ENCODE measurements at regions not wholly inside any gene's neighbourhood (a gene's known extent, or its start where the extent isn't known, plus 50 kb on each side); places are given as distances from the start of the nearest gene placed in this dataset.
A peak's percentile ranks its signal among the peaks of the same experiment; 100 is the strongest.

DNA sequence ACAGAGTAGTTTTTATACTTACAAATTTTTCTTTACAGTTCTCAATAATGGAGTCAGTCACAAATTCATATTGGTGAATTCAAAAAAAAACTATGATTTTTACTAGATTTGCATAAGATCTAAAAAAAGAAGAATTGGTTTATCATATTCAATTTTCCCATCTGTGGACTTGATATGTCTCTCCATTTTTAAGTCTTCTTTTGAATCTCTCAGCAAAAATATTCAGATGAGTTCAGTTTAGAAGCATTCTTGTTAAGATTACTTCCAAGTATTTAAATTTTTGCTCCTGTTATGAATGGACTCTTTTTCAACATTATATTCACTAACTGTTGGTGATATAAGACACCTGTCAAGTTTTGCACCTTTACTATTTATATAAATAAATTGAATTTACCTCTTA, 360.6 kb upstream of the FLRT2 start:
- DNase-seq (ENCODE audit: low read depth) = no peak
- H3K4me3 ChIP-seq (ENCODE audit: low read length) = no peak overlapping the region
- TF ChIP-seq, protein P1, sequence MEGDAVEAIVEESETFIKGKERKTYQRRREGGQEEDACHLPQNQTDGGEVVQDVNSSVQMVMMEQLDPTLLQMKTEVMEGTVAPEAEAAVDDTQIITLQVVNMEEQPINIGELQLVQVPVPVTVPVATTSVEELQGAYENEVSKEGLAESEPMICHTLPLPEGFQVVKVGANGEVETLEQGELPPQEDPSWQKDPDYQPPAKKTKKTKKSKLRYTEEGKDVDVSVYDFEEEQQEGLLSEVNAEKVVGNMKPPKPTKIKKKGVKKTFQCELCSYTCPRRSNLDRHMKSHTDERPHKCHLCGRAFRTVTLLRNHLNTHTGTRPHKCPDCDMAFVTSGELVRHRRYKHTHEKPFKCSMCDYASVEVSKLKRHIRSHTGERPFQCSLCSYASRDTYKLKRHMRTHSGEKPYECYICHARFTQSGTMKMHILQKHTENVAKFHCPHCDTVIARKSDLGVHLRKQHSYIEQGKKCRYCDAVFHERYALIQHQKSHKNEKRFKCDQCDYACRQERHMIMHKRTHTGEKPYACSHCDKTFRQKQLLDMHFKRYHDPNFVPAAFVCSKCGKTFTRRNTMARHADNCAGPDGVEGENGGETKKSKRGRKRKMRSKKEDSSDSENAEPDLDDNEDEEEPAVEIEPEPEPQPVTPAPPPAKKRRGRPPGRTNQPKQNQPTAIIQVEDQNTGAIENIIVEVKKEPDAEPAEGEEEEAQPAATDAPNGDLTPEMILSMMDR (IDR thresholded peaks at IDR 0.05; ENCODE audit: insufficient read depth, low read depth, low read length, missing control alignments) = no peak

- peak; percentile 88 for DNase-seq (ENCODE audit: low read depth)
- TF ChIP-seq, protein P1 (IDR thresholded peaks at IDR 0.05; ENCODE audit: insufficient read depth, low read depth, low read length, missing control alignments) = no peak
Measured at GRCh38 chr14:85172290-85172689, 357.7 kb upstream of the FLRT2 start.

GRCh38 chr14:85172889-85173477, 357.0 kb upstream of the FLRT2 start:
- no peak for DNase-seq (ENCODE audit: low read depth)
- TF ChIP-seq, protein P1 (IDR thresholded peaks at IDR 0.05; ENCODE audit: insufficient read depth, low read depth, low read length, missing control alignments) = no peak

More at GRCh38 chr14:85172290-85172689, 357.7 kb upstream of the FLRT2 start:
- no peak overlapping the region for H3K4me3 ChIP-seq (ENCODE audit: low read length)

GRCh38 chr14:85175556-85175955, 354.4 kb upstream of the FLRT2 start:
- TF ChIP-seq, protein P1 (IDR thresholded peaks at IDR 0.05; ENCODE audit: insufficient read depth, low read depth, low read length, missing control alignments) = no peak
- H3K4me3 ChIP-seq (ENCODE audit: low read length) = no peak overlapping the region
- DNase-seq (ENCODE audit: low read depth) = peak; percentile 18

More at GRCh38 chr14:85172889-85173477, 357.0 kb upstream of the FLRT2 start:
- no peak overlapping the region for H3K4me3 ChIP-seq (ENCODE audit: low read length)

GRCh38 chr14:85178864-85179263, 351.1 kb upstream of the FLRT2 start:
- no peak overlapping the region for H3K4me3 ChIP-seq (ENCODE audit: low read length)
- TF ChIP-seq, protein P1 (IDR thresholded peaks at IDR 0.05; ENCODE audit: insufficient read depth, low read depth, low read length, missing control alignments) = no peak
- DNase-seq (ENCODE audit: low read depth) = no peak

DNA sequence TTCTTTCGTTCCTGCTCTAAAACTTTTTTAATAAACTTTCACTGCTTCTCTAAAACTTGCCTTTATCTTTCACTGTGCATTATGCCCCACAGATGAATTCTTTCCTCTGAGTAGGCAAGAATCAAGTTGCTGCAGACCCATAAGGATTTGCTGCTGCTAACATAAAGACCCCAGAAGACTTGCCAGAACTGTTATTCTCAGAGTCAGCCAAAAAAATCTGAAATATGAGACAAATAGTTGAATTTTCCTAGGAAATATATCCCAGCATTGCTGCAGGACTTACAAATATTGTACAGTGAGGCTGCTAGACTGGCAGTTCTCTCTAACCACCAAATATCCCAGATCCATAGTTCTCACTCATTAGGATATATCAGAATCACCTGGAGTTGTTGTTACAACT, 349.1 kb upstream of the FLRT2 start:
- TF ChIP-seq, protein P1 (IDR thresholded peaks at IDR 0.05; ENCODE audit: insufficient read depth, low read depth, low read length, missing control alignments) = no peak
- no peak for DNase-seq (ENCODE audit: low read depth)
- no peak overlapping the region for H3K4me3 ChIP-seq (ENCODE audit: low read length)

DNA sequence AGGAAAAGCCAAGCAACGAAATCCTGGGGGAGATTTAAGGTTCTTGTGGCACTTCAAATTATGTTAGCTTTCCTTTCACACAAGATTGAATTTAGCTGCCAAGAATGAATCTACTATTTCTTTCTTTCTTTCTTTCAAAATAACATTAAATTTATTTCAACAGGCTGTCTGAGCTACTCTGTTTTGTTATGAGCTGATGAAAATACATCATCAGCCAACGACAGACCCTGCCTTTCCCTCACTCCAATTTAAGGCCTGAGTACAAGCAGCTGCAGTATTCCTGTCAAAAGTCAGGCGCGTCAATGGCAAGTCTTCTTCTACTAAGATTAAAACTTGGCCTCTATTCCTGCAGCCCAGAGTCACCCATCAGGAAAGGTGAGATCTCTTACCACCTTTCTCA, 347.7 kb upstream of the FLRT2 start:
- DNase-seq (ENCODE audit: low read depth) = no peak
- H3K4me3 ChIP-seq (ENCODE audit: low read length) = no peak overlapping the region
- TF ChIP-seq, protein P1 (IDR thresholded peaks at IDR 0.05; ENCODE audit: insufficient read depth, low read depth, low read length, missing control alignments) = no peak
